Activated CD4-positive, alpha-beta T cell treated with anti-CD3 and anti-CD28 coated beads for 48 hours (primary cell): ENCODE measurements at regions not wholly inside any gene's neighbourhood (a gene's known extent, or its start where the extent isn't known, plus 50 kb on each side); places are given as distances from the start of the nearest gene placed in this dataset.
"Not testable (repeated sequence)": the region's sequence is repeated elsewhere in the genome, so short reads cannot be mapped to it uniquely, and the experiment has no call there.

Source experiments
- DNase-seq: peaks from one replicate; pipeline ENCODE4 v3.0.0-alpha.2; 2020

- no peak for DNase-seq
Observed at GRCh38 chr9:106467113-106467864, 395.7 kb upstream of the ZNF462 start.

- no peak for DNase-seq
Observed at GRCh38 chr9:106467865-106468164, 395.2 kb upstream of the ZNF462 start.

GRCh38 chr9:106468431-106468830 lies 394.5 kb upstream of the ZNF462 start:
- no peak for DNase-seq

GRCh38 chr9:106478312-106478711 lies 384.7 kb upstream of the ZNF462 start:
- no peak for DNase-seq

- no peak for DNase-seq
Observed at GRCh38 chr9:106478727-106479126, 384.2 kb upstream of the ZNF462 start.

GRCh38 chr9:106479679-106480078 lies 383.3 kb upstream of the ZNF462 start:
- no peak for DNase-seq

- no peak for DNase-seq
Observed at GRCh38 chr9:106481013-106481609, 381.9 kb upstream of the ZNF462 start.

- DNase-seq, result no peak
Observed at GRCh38 chr9:106482733-106483132, 380.2 kb upstream of the ZNF462 start.

GRCh38 chr9:106486685-106487084 lies 376.3 kb upstream of the ZNF462 start:
- DNase-seq, result no peak

GRCh38 chr9:106487266-106487665 lies 375.7 kb upstream of the ZNF462 start:
- DNase-seq, result no peak

GRCh38 chr9:106492126-106492525 lies 370.8 kb upstream of the ZNF462 start:
- DNase-seq, result not testable (repeated sequence)

GRCh38 chr9:106500171-106500570 lies 362.8 kb upstream of the ZNF462 start:
- DNase-seq, result no peak

GRCh38 chr9:106501210-106501609 lies 361.8 kb upstream of the ZNF462 start:
- DNase-seq, result not testable (repeated sequence)

GRCh38 chr9:106502930-106503329 lies 360.0 kb upstream of the ZNF462 start:
- DNase-seq, result no peak

GRCh38 chr9:106503759-106504158 lies 359.2 kb upstream of the ZNF462 start:
- no peak for DNase-seq

- DNase-seq, result no peak
Observed at GRCh38 chr9:106526716-106527204, 336.2 kb upstream of the ZNF462 start.

GRCh38 chr9:106528158-106528557 lies 334.8 kb upstream of the ZNF462 start:
- no peak for DNase-seq

- DNase-seq, result no peak
Observed at GRCh38 chr9:106529616-106530015, 333.4 kb upstream of the ZNF462 start.

GRCh38 chr9:106531491-106531890 lies 331.5 kb upstream of the ZNF462 start:
- DNase-seq, result no peak

GRCh38 chr9:106532306-106533015 lies 330.5 kb upstream of the ZNF462 start:
- no peak for DNase-seq

- no peak for DNase-seq
Observed at GRCh38 chr9:106534800-106535199, 328.2 kb upstream of the ZNF462 start.

GRCh38 chr9:106535439-106535838 lies 327.5 kb upstream of the ZNF462 start:
- no peak for DNase-seq

GRCh38 chr9:106557996-106558667 lies 304.8 kb upstream of the ZNF462 start:
- DNase-seq, result no peak

- DNase-seq, result no peak
Observed at GRCh38 chr9:106560540-106560939, 302.4 kb upstream of the ZNF462 start.
